Midbrain (tissue), 1 donor: ENCODE measurements at regions not wholly inside any gene's neighbourhood (a gene's known extent, or its start where the extent isn't known, plus 50 kb on each side); places are given as distances from the start of the nearest gene placed in this dataset.

Experiments used
- DNase-seq: peaks from one replicate; lab custom pipeline; 2025; lab: John Stamatoyannopoulos, UW

GRCh38 chr9:80836013-80836412 is 853.3 kb downstream of the TLE1 start:
- DNase-seq = no peak

- DNase-seq = no peak
These were observed 857.6 kb downstream of the TLE1 start for GRCh38 chr9:80831751-80832150.

GRCh38 chr9:80811656-80812055 is 877.7 kb downstream of the TLE1 start:
- no peak for DNase-seq

GRCh38 chr9:80811003-80811402 is 878.3 kb downstream of the TLE1 start:
- no peak for DNase-seq

GRCh38 chr9:80806671-80807070 is 882.7 kb downstream of the TLE1 start:
- DNase-seq = no peak

- DNase-seq = no peak
These were observed 884.5 kb downstream of the TLE1 start for GRCh38 chr9:80804873-80805272.

- peak; percentile 71 for DNase-seq
These were observed 891.3 kb downstream of the TLE1 start for GRCh38 chr9:80797831-80798688.

- DNase-seq = no peak
These were observed 892.1 kb downstream of the TLE1 start for GRCh38 chr9:80797101-80797829.

- no peak for DNase-seq
These were observed 892.7 kb downstream of the TLE1 start for GRCh38 chr9:80796632-80797031.

- DNase-seq = no peak
These were observed 895.1 kb downstream of the TLE1 start for GRCh38 chr9:80794197-80794596.

GRCh38 chr9:80793706-80794105 is 895.6 kb downstream of the TLE1 start:
- DNase-seq = no peak

GRCh38 chr9:80792726-80793125 is 896.6 kb downstream of the TLE1 start:
- no peak for DNase-seq

- no peak for DNase-seq
These were observed 897.5 kb downstream of the TLE1 start for GRCh38 chr9:80791836-80792235.

- no peak for DNase-seq
These were observed 898.6 kb downstream of the TLE1 start for GRCh38 chr9:80790764-80791163.

GRCh38 chr9:80789831-80790230 is 899.5 kb downstream of the TLE1 start:
- no peak for DNase-seq

- DNase-seq = no peak
These were observed 901.7 kb downstream of the TLE1 start for GRCh38 chr9:80787636-80788035.

- DNase-seq = no peak
These were observed 904.7 kb downstream of the TLE1 start for GRCh38 chr9:80784647-80785046.

GRCh38 chr9:80775971-80776370 is 913.4 kb downstream of the TLE1 start:
- no peak for DNase-seq

GRCh38 chr9:80775530-80775929 is 913.8 kb downstream of the TLE1 start:
- DNase-seq = no peak

GRCh38 chr9:80771555-80772347 is 917.6 kb downstream of the TLE1 start:
- DNase-seq = no peak

- DNase-seq = no peak
These were observed 925.8 kb downstream of the TLE1 start for GRCh38 chr9:80763536-80763935.

- DNase-seq = no peak
These were observed 933.8 kb downstream of the TLE1 start for GRCh38 chr9:80755586-80755985.
